ENCODE measurements at regions not wholly inside any gene's neighbourhood (a gene's known extent, or its start where the extent isn't known, plus 50 kb on each side); places are given as distances from the start of the nearest gene placed in this dataset.

DNA sequence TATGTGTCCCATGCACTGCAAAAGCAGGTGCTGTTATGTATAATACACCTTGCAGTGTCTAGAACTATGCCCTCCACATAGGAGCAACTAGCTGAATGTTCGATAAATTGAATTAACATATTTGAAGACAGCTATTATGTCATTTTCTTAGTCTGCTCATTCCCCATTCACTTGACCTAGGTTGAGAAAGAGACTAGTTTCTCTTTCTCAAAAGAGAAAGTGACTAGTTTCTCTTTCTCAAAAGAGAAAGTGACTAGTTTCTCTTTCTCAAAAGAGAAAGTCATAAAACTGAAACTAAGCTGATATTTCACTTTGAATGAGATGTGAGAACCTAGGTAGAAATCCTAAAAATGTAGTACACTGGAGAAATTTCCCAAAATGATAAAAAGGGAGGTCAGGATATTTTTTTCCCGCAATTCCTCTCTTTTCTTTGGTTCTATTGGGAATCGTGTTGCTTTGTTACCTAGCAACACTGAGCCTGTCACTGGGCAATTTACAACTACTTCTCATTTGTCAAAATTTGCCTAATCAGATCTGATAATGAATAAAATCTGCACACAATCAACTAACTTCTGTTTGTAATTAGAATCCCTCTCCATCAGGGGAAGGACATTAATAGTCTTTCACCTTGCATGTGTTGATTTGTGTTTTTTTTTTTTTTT, 132.0 kb upstream of the GRIA1 start:
- Histone ChIP-seq H2AFZ (ENCODE audit: low read depth, low read length, severe bottlenecking) (no peak overlapping the region), H3K4me3 (ENCODE audit: insufficient read depth, low read length, poor library complexity, severe bottlenecking) (no peak overlapping the region), H3K4me2 (ENCODE audit: low read depth, low read length, poor library complexity, severe bottlenecking) (no peak overlapping the region), H3K9ac (ENCODE audit: low read length) (no peak overlapping the region), H3K79me2 (ENCODE audit: insufficient read depth, low read length) (no peaks in the 10 kb centered on the region), H3K9me2 (replicated peaks; ENCODE audit: insufficient read depth, low read length) (no peaks in the 10 kb centered on the region), H3K9me3 (ENCODE audit: insufficient read depth, low read length) (no peaks in the 10 kb centered on the region), H3K27ac (ENCODE audit: low read depth, low read length) (no peak overlapping the region), H3K36me3 (ENCODE audit: low read length) (no peaks in the 10 kb centered on the region), H3F3A (ENCODE audit: insufficient read depth) (no peaks in the 10 kb centered on the region), H4K20me1 (ENCODE audit: low read depth, low read length) (no peaks in the 10 kb centered on the region), H3K27me3 (ENCODE audit: low read length) (no peaks in the 10 kb centered on the region)
- TF ChIP-seq EZH2phosphoT487 (conservative IDR thresholded peaks at IDR 0.05; ENCODE audit: low read length) = no peak
- TF ChIP-seq, protein P1, sequence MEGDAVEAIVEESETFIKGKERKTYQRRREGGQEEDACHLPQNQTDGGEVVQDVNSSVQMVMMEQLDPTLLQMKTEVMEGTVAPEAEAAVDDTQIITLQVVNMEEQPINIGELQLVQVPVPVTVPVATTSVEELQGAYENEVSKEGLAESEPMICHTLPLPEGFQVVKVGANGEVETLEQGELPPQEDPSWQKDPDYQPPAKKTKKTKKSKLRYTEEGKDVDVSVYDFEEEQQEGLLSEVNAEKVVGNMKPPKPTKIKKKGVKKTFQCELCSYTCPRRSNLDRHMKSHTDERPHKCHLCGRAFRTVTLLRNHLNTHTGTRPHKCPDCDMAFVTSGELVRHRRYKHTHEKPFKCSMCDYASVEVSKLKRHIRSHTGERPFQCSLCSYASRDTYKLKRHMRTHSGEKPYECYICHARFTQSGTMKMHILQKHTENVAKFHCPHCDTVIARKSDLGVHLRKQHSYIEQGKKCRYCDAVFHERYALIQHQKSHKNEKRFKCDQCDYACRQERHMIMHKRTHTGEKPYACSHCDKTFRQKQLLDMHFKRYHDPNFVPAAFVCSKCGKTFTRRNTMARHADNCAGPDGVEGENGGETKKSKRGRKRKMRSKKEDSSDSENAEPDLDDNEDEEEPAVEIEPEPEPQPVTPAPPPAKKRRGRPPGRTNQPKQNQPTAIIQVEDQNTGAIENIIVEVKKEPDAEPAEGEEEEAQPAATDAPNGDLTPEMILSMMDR (IDR thresholded peaks at IDR 0.05; ENCODE audit: insufficient read depth, low read length, poor library complexity, severe bottlenecking) = no peak

DNA sequence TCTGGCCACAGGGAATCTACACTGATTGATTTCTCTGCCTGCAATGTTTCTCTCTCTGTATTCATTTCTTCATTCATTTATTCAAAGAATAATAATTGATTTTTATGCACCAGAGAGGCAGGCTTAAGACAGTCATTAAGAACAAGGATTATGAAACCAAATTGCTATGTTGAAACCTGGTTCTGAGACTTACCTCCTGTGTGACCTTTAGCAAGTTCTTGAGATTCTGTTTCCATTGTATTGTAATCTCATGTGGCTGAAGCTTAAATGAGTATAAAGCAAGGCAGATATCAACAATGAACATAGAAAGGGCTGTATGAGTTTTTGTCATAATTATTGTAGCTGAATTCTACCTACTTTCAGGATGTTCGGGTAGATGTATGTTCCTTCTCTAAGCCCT, 129.6 kb upstream of the GRIA1 start:
- no peaks in the 10 kb centered on the region for H3K36me3 ChIP-seq (ENCODE audit: low read length)
- H4K20me1 ChIP-seq (ENCODE audit: low read depth, low read length) = no peaks in the 10 kb centered on the region
- H3K79me2 ChIP-seq (ENCODE audit: insufficient read depth, low read length) = no peaks in the 10 kb centered on the region
- H3K27ac ChIP-seq (ENCODE audit: low read depth, low read length) = no peak overlapping the region
- TF ChIP-seq, protein P1 (IDR thresholded peaks at IDR 0.05; ENCODE audit: insufficient read depth, low read length, poor library complexity, severe bottlenecking) = no peak
- TF ChIP-seq EZH2phosphoT487 (conservative IDR thresholded peaks at IDR 0.05; ENCODE audit: low read length) = no peak
- H3K4me3 ChIP-seq (ENCODE audit: insufficient read depth, low read length, poor library complexity, severe bottlenecking) = no peak overlapping the region
- no peaks in the 10 kb centered on the region for H3K9me3 ChIP-seq (ENCODE audit: insufficient read depth, low read length)
- no peaks in the 10 kb centered on the region for H3F3A ChIP-seq (ENCODE audit: insufficient read depth)
- no peak overlapping the region for H2AFZ ChIP-seq (ENCODE audit: low read depth, low read length, severe bottlenecking)
- no peaks in the 10 kb centered on the region for H3K27me3 ChIP-seq (ENCODE audit: low read length)
- H3K9me2 ChIP-seq (replicated peaks; ENCODE audit: insufficient read depth, low read length) = no peaks in the 10 kb centered on the region
- H3K9ac ChIP-seq (ENCODE audit: low read length) = no peak overlapping the region
- no peak overlapping the region for H3K4me2 ChIP-seq (ENCODE audit: low read depth, low read length, poor library complexity, severe bottlenecking)

DNA sequence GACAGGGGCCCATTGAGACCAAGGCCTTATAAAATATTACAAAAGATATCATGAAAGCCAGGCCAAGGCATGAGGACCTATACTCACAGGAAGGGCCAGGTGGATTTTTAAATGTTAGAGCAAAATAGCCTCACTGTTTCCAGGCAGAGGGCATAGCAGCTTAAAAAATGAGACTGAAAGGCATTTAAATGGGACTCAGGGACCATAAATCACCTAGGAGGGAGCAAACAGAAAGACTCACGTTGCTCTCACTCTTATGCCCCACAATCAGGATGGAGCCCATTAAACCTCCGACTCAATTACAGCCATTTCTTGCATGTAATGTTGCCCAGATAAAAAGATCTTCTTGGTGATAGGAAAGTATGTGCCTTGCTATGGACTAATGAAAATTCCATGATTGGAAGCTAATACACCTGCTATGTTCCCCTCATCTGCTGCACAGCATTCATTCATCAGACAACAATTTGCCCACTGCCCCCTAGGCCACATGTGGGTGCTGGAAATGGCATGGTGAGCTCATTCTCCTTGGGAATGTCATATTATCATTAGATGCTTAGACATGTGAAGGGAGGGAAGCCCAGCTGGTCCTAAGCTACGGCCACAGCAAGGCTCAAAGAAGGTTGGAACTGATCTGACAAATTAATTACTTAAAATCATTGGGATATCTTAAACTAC, 128.6 kb upstream of the GRIA1 start:
- TF ChIP-seq, protein P1 (IDR thresholded peaks at IDR 0.05; ENCODE audit: insufficient read depth, low read length, poor library complexity, severe bottlenecking) = no peak
- no peak for TF ChIP-seq EZH2phosphoT487 (conservative IDR thresholded peaks at IDR 0.05; ENCODE audit: low read length)

More for the DNA sequence above, 128.6 kb upstream of the GRIA1 start:
- Histone ChIP-seq H3K4me3 (ENCODE audit: insufficient read depth, low read length, poor library complexity, severe bottlenecking) (no peak overlapping the region), H3K4me2 (ENCODE audit: low read depth, low read length, poor library complexity, severe bottlenecking) (no peak overlapping the region), H3F3A (ENCODE audit: insufficient read depth) (no peaks in the 10 kb centered on the region), H2AFZ (ENCODE audit: low read depth, low read length, severe bottlenecking) (no peak overlapping the region), H3K9ac (ENCODE audit: low read length) (no peak overlapping the region), H3K79me2 (ENCODE audit: insufficient read depth, low read length) (no peaks in the 10 kb centered on the region), H3K27me3 (ENCODE audit: low read length) (no peaks in the 10 kb centered on the region), H4K20me1 (ENCODE audit: low read depth, low read length) (no peaks in the 10 kb centered on the region), H3K36me3 (ENCODE audit: low read length) (no peaks in the 10 kb centered on the region), H3K9me2 (replicated peaks; ENCODE audit: insufficient read depth, low read length) (no peaks in the 10 kb centered on the region), H3K9me3 (ENCODE audit: insufficient read depth, low read length) (no peaks in the 10 kb centered on the region), H3K27ac (ENCODE audit: low read depth, low read length) (no peak overlapping the region)

All from SU-DHL-6 (cell line).